ENCODE measurements at regions not wholly inside any gene's neighbourhood (a gene's known extent, or its start where the extent isn't known, plus 50 kb on each side); places are given as distances from the start of the nearest gene placed in this dataset.
A peak's percentile ranks its signal among the peaks of the same experiment; 100 is the strongest.

- no peaks in the 10 kb centered on the region for H3K36me3 ChIP-seq (ENCODE audit: control insufficient read depth, insufficient read depth, low read length)
Measured at GRCh38 chr13:73902847-73903246, 231.4 kb downstream of the KLF12 start.

DNA sequence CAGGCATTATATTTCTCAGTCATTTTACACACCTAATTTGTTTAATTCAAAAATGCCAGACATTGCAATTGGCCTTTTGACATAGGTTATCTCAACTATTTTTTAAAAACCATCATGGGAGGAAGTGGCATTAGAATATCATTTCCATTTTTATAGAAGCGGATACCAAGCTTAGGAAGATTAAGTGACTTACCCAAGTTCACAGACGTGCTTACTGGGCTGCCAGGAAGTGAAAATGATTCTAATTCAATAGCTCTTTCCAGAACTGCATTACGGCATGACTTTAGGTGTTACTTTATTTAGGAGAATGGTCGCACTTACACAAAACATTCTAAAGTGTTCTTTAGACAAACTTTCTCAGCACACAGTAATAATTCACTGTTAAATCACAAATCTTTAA lies 231.9 kb downstream of the KLF12 start:
- H3K4me1 ChIP-seq (ENCODE audit: control insufficient read depth, insufficient read depth, low read length): no peaks in the 10 kb centered on the region
- no peaks in the 10 kb centered on the region for H3K9me3 ChIP-seq (ENCODE audit: control insufficient read depth, low read depth, low read length)
- no peak overlapping the region for H3K4me3 ChIP-seq (ENCODE audit: low read length)
- no peak overlapping the region for H3K27ac ChIP-seq (ENCODE audit: low read length)
- no peaks in the 10 kb centered on the region for H3K27me3 ChIP-seq (ENCODE audit: control insufficient read depth, insufficient read depth, low read length)
- H3K36me3 ChIP-seq (ENCODE audit: control insufficient read depth, insufficient read depth, low read length): no peaks in the 10 kb centered on the region
- DNase-seq: no peak
- WGBS (ENCODE audit: insufficient coverage, low lambda C conversion rate): 63% methylated on average over 3 of the region's 4 CpGs

More at GRCh38 chr13:73902847-73903246, 231.4 kb downstream of the KLF12 start:
- no peaks in the 10 kb centered on the region for H3K4me1 ChIP-seq (ENCODE audit: control insufficient read depth, insufficient read depth, low read length)
- no peak overlapping the region for H3K4me3 ChIP-seq (ENCODE audit: low read length)
- no peaks in the 10 kb centered on the region for H3K27me3 ChIP-seq (ENCODE audit: control insufficient read depth, insufficient read depth, low read length)
- H3K9me3 ChIP-seq (ENCODE audit: control insufficient read depth, low read depth, low read length): no peaks in the 10 kb centered on the region
- H3K27ac ChIP-seq (ENCODE audit: low read length): no peak overlapping the region
- DNase-seq: no peak

- H3K4me1 ChIP-seq (ENCODE audit: control insufficient read depth, insufficient read depth, low read length): no peaks in the 10 kb centered on the region
- no peaks in the 10 kb centered on the region for H3K36me3 ChIP-seq (ENCODE audit: control insufficient read depth, insufficient read depth, low read length)
- H3K4me3 ChIP-seq (ENCODE audit: low read length): no peak overlapping the region
- no peaks in the 10 kb centered on the region for H3K9me3 ChIP-seq (ENCODE audit: control insufficient read depth, low read depth, low read length)
- WGBS (ENCODE audit: insufficient coverage, low lambda C conversion rate): no CpG with 5 or more reads among the region's 1 CpG
- H3K27ac ChIP-seq (ENCODE audit: low read length): no peak overlapping the region
- no peak for DNase-seq
- no peaks in the 10 kb centered on the region for H3K27me3 ChIP-seq (ENCODE audit: control insufficient read depth, insufficient read depth, low read length)
Measured at GRCh38 chr13:73901324-73902068, 232.7 kb downstream of the KLF12 start.

DNA sequence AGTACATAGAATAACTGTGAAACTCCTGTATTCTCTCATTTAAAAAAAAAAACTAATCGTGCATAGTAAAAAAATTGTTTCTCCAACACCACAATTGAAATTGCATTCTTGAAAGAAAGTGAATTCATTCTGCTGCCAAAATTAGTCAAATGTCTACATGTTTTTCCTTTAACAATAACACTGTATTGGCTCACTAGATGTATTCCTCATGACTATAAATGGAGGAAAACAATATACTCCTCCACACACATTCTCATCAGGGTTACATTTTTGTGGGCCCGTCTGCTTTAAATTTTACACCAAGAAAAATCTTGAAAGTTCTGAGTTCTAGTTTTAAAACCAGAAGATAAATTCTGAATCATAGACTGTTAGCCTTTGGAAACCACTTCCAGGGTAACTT lies 233.6 kb downstream of the KLF12 start:
- WGBS (ENCODE audit: insufficient coverage, low lambda C conversion rate): 85% methylated on average over 1 of the region's 2 CpGs
- no peaks in the 10 kb centered on the region for H3K27me3 ChIP-seq (ENCODE audit: control insufficient read depth, insufficient read depth, low read length)

DNA sequence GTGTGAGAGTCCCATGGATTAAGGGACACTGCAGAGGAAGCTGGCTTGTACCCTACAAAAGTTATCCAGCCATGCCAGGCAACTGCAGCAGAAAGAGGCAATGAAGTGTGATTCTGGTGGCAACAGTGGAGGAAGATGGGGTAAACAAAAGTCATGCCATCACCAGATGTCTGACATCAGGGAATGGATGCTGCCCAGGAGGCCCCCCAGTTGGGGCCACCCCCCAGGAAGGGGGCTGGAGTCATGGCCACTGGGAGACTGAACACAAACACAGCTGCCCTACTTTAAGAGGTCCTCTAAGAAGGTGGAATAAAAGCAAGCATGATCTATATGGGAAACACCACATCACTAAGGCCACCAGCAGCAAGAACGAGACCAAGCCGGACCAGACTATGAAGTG lies 235.3 kb downstream of the KLF12 start:
- no CpG with 5 or more reads among the region's 2 CpGs for WGBS (ENCODE audit: insufficient coverage, low lambda C conversion rate)

More for the DNA sequence above, 233.6 kb downstream of the KLF12 start:
- Histone ChIP-seq H3K9me3 (ENCODE audit: control insufficient read depth, low read depth, low read length) (no peaks in the 10 kb centered on the region), H3K36me3 (ENCODE audit: control insufficient read depth, insufficient read depth, low read length) (no peaks in the 10 kb centered on the region), H3K27ac (ENCODE audit: low read length) (no peak overlapping the region), H3K4me3 (ENCODE audit: low read length) (no peak overlapping the region), H3K4me1 (ENCODE audit: control insufficient read depth, insufficient read depth, low read length) (no peaks in the 10 kb centered on the region)
- DNase-seq: no peak

GRCh38 chr13:73898276-73898675 lies 235.9 kb downstream of the KLF12 start:
- Histone ChIP-seq H3K27me3 (ENCODE audit: control insufficient read depth, insufficient read depth, low read length) (no peaks in the 10 kb centered on the region), H3K4me3 (ENCODE audit: low read length) (no peak overlapping the region), H3K9me3 (ENCODE audit: control insufficient read depth, low read depth, low read length) (no peaks in the 10 kb centered on the region), H3K4me1 (ENCODE audit: control insufficient read depth, insufficient read depth, low read length) (no peaks in the 10 kb centered on the region), H3K27ac (ENCODE audit: low read length) (no peak overlapping the region), H3K36me3 (ENCODE audit: control insufficient read depth, insufficient read depth, low read length) (no peaks in the 10 kb centered on the region)
- 50% methylated on average over 1 of the region's 1 CpG for WGBS (ENCODE audit: insufficient coverage, low lambda C conversion rate)
- DNase-seq: no peak

More for the DNA sequence above, 235.3 kb downstream of the KLF12 start:
- Histone ChIP-seq H3K4me3 (ENCODE audit: low read length) (no peak overlapping the region), H3K9me3 (ENCODE audit: control insufficient read depth, low read depth, low read length) (no peaks in the 10 kb centered on the region), H3K36me3 (ENCODE audit: control insufficient read depth, insufficient read depth, low read length) (no peaks in the 10 kb centered on the region), H3K27ac (ENCODE audit: low read length) (no peak overlapping the region), H3K27me3 (ENCODE audit: control insufficient read depth, insufficient read depth, low read length) (no peaks in the 10 kb centered on the region), H3K4me1 (ENCODE audit: control insufficient read depth, insufficient read depth, low read length) (no peaks in the 10 kb centered on the region)
- DNase-seq: no peak

DNA sequence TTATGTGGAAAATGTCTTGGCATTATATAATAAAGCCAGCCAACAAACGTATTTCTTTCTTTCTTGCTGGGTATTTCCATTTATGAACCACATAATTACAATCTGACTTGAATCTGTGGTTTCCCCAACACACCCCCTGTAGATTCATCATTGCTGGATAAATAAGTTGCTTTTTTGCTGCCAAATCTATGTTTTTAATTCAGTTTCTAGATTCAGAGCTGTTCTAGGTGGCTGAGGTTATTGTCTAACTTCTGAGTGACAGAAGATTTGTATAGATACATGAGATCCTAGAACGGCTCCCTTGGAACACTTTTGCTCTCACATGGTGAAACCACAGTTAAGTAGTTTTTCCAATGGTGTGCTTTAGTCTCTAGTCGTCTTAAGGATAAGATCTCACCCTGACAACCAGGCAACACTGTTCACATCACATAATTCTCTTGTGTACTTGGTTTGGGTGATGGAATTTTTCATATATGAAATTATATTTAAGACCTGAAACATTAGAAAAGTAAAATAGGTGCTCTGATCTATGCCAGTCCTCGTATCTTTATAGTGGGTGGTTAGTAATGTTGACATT lies 239.1 kb downstream of the KLF12 start:
- WGBS (ENCODE audit: insufficient coverage, low lambda C conversion rate): 100% methylated on average over 2 of the region's 4 CpGs
- no peaks in the 10 kb centered on the region for H3K27me3 ChIP-seq (ENCODE audit: control insufficient read depth, insufficient read depth, low read length)
- H3K36me3 ChIP-seq (ENCODE audit: control insufficient read depth, insufficient read depth, low read length): no peaks in the 10 kb centered on the region
- H3K4me3 ChIP-seq (ENCODE audit: low read length): no peak overlapping the region
- no peaks in the 10 kb centered on the region for H3K9me3 ChIP-seq (ENCODE audit: control insufficient read depth, low read depth, low read length)
- no peak overlapping the region for H3K27ac ChIP-seq (ENCODE audit: low read length)
- no peak for DNase-seq
- no peaks in the 10 kb centered on the region for H3K4me1 ChIP-seq (ENCODE audit: control insufficient read depth, insufficient read depth, low read length)

DNA sequence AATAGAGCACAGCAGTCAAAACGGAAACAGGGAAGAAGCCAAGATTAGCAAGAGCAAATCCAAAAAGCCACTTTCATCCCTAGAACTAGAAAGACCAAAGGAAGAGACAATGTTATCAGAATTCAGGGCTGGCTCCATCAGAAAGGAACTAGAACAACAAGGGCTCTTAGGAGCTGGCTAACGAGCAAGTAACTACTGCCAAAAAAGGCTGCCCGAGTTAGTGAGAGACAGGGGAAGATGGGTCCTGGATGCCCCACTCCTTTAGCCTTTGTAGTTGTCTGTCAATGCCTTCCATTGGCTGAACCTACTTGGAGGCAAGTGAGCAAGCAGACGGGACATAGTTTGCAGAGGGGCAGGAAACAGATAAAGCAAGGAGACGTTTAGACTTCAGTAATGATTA lies 240.4 kb downstream of the KLF12 start:
- no peaks in the 10 kb centered on the region for H3K27me3 ChIP-seq (ENCODE audit: control insufficient read depth, insufficient read depth, low read length)
- no peaks in the 10 kb centered on the region for H3K4me1 ChIP-seq (ENCODE audit: control insufficient read depth, insufficient read depth, low read length)
- WGBS (ENCODE audit: insufficient coverage, low lambda C conversion rate): no CpG with 5 or more reads among the region's 5 CpGs
- no peaks in the 10 kb centered on the region for H3K9me3 ChIP-seq (ENCODE audit: control insufficient read depth, low read depth, low read length)
- no peaks in the 10 kb centered on the region for H3K36me3 ChIP-seq (ENCODE audit: control insufficient read depth, insufficient read depth, low read length)
- no peak for DNase-seq
- no peak overlapping the region for H3K27ac ChIP-seq (ENCODE audit: low read length)
- no peak overlapping the region for H3K4me3 ChIP-seq (ENCODE audit: low read length)

GRCh38 chr13:73891805-73892204 lies 242.4 kb downstream of the KLF12 start:
- H3K36me3 ChIP-seq (ENCODE audit: control insufficient read depth, insufficient read depth, low read length): no peaks in the 10 kb centered on the region
- DNase-seq: peak; percentile 8 to 29
- 67% methylated on average over 1 of the region's 1 CpG for WGBS (ENCODE audit: insufficient coverage, low lambda C conversion rate)
- no peaks in the 10 kb centered on the region for H3K4me1 ChIP-seq (ENCODE audit: control insufficient read depth, insufficient read depth, low read length)
- no peaks in the 10 kb centered on the region for H3K27me3 ChIP-seq (ENCODE audit: control insufficient read depth, insufficient read depth, low read length)
- no peaks in the 10 kb centered on the region for H3K9me3 ChIP-seq (ENCODE audit: control insufficient read depth, low read depth, low read length)
- no peak overlapping the region for H3K27ac ChIP-seq (ENCODE audit: low read length)
- no peak overlapping the region for H3K4me3 ChIP-seq (ENCODE audit: low read length)

GRCh38 chr13:73883162-73883561 lies 251.0 kb downstream of the KLF12 start:
- Histone ChIP-seq H3K9me3 (ENCODE audit: control insufficient read depth, low read depth, low read length) (no peaks in the 10 kb centered on the region), H3K36me3 (ENCODE audit: control insufficient read depth, insufficient read depth, low read length) (no peaks in the 10 kb centered on the region), H3K4me3 (ENCODE audit: low read length) (no peak overlapping the region), H3K27me3 (ENCODE audit: control insufficient read depth, insufficient read depth, low read length) (no peaks in the 10 kb centered on the region), H3K4me1 (ENCODE audit: control insufficient read depth, insufficient read depth, low read length) (no peaks in the 10 kb centered on the region), H3K27ac (ENCODE audit: low read length) (no peak overlapping the region)
- DNase-seq: no peak
- no CpG with 5 or more reads among the region's 5 CpGs for WGBS (ENCODE audit: insufficient coverage, low lambda C conversion rate)

DNA sequence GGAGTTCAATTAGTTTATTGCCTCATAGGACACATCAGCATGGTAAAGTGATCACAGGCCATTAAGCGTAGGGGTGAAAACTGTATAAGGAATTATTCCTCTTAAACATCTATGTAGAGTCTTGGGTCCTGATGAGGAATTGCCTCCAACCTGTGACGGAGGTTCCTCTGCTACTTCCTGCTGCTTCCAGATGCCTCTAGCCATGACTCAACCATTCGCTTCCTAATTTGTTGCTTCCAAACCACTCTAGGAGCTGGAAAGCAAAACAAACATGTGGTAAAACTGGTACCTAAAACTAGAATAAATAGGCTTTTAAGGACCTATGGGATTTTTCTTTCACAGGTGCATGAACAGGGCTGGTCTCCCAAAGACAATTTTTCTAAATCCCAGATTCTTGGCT lies 253.8 kb downstream of the KLF12 start:
- no peak overlapping the region for H3K27ac ChIP-seq (ENCODE audit: low read length)
- DNase-seq: no peak
- no peaks in the 10 kb centered on the region for H3K4me1 ChIP-seq (ENCODE audit: control insufficient read depth, insufficient read depth, low read length)
- no peaks in the 10 kb centered on the region for H3K27me3 ChIP-seq (ENCODE audit: control insufficient read depth, insufficient read depth, low read length)
- H3K36me3 ChIP-seq (ENCODE audit: control insufficient read depth, insufficient read depth, low read length): no peaks in the 10 kb centered on the region
- whole genome bisulfite sequencing (ENCODE audit: insufficient coverage, low lambda C conversion rate): no CpG with 5 or more reads among the region's 3 CpGs
- H3K4me3 ChIP-seq (ENCODE audit: low read length): no peak overlapping the region
- no peaks in the 10 kb centered on the region for H3K9me3 ChIP-seq (ENCODE audit: control insufficient read depth, low read depth, low read length)
